ENCODE measurements at regions not wholly inside any gene's neighbourhood (a gene's known extent, or its start where the extent isn't known, plus 50 kb on each side); places are given as distances from the start of the nearest gene placed in this dataset.

DNA sequence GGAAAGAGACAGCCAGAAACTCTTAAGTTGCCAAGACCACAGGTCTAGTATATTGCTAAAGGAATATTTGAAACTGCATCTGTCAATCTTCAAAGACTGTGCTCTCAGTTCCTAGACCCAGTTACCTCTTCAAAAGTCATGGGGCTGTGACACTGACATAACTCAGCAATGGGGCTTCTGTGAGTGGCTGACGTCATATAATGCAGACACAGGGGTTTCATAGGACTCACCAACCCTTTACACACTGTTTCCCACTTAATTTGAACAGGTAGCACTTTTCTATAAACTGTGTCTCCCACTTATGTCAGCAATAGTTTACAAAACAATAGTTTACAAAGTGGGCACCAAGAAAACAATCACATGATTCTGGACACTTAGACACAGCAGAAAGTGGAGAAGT lies 158.4 kb downstream of the GALC start:
- Histone ChIP-seq H3K27me3 (ENCODE audit: control insufficient read depth, insufficient read depth, low read length) (no peaks in the 10 kb centered on the region), H3K36me3 (ENCODE audit: control insufficient read depth, insufficient read depth, low read length) (no peaks in the 10 kb centered on the region), H3K4me3 (ENCODE audit: low read depth, low read length) (no peak overlapping the region)
- no peak for DNase-seq (ENCODE audit: low read depth)
- TF ChIP-seq, protein P1, sequence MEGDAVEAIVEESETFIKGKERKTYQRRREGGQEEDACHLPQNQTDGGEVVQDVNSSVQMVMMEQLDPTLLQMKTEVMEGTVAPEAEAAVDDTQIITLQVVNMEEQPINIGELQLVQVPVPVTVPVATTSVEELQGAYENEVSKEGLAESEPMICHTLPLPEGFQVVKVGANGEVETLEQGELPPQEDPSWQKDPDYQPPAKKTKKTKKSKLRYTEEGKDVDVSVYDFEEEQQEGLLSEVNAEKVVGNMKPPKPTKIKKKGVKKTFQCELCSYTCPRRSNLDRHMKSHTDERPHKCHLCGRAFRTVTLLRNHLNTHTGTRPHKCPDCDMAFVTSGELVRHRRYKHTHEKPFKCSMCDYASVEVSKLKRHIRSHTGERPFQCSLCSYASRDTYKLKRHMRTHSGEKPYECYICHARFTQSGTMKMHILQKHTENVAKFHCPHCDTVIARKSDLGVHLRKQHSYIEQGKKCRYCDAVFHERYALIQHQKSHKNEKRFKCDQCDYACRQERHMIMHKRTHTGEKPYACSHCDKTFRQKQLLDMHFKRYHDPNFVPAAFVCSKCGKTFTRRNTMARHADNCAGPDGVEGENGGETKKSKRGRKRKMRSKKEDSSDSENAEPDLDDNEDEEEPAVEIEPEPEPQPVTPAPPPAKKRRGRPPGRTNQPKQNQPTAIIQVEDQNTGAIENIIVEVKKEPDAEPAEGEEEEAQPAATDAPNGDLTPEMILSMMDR (IDR thresholded peaks at IDR 0.05; ENCODE audit: insufficient read depth, low read length, poor library complexity, severe bottlenecking): no peak

DNA sequence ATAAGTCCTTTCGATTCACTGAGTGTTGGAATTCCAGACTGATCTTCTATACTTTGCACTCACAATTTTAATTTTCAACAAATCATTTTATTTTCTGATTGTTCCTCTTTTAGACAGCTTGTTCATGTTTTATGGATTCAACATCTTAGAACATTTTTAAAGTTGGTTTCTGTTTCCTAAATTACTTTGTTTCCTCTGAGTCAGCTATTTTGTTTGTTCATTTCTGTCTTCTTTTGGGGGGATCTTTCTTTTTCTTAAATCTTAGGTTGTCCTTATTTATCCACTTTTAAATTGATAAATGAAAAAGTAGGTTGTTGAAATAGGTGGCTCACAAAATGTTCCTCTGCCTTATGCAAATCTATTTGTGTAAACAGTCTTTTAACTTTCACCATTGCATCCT lies 160.0 kb downstream of the GALC start:
- no peaks in the 10 kb centered on the region for H3K27me3 ChIP-seq (ENCODE audit: control insufficient read depth, insufficient read depth, low read length)
- DNase-seq (ENCODE audit: low read depth): no peak
- TF ChIP-seq, protein P1 (IDR thresholded peaks at IDR 0.05; ENCODE audit: insufficient read depth, low read length, poor library complexity, severe bottlenecking): no peak
- H3K4me3 ChIP-seq (ENCODE audit: low read depth, low read length): no peak overlapping the region
- no peaks in the 10 kb centered on the region for H3K36me3 ChIP-seq (ENCODE audit: control insufficient read depth, insufficient read depth, low read length)

DNA sequence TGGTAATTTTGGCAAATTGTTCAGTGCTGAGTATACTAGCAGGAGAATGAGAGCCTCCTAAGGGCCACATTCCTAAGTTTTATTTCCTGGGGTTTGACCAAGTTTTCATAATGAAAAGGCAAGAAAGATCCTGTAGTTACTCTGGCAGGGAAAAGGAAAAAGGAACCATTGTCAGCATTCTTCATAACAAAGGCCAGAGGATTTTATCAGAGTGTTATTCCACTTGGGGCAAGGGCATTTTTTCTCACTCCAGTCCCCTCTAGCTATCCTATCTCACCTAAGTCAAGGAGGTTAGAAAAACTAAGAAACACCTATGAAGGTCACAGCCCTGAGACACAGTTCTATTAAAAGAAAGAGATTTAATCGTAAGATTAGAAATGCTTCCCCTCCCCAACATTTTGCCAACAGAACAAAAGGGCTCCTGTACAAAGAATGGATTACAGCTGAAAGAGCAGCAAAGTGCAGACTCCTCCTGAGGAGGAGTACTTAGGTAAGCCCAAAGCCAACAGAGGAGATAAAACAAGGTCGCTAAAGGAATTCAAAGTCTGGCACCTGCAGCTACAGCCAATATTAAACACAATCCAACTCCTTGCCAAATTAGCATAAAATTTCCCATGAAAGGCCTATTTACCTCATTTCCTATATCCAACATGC lies 162.4 kb downstream of the GALC start:
- DNase-seq (ENCODE audit: low read depth): no peak
- Histone ChIP-seq H3K27me3 (ENCODE audit: control insufficient read depth, insufficient read depth, low read length) (no peaks in the 10 kb centered on the region), H3K4me3 (ENCODE audit: low read depth, low read length) (no peak overlapping the region), H3K36me3 (ENCODE audit: control insufficient read depth, insufficient read depth, low read length) (no peaks in the 10 kb centered on the region)
- TF ChIP-seq, protein P1 (IDR thresholded peaks at IDR 0.05; ENCODE audit: insufficient read depth, low read length, poor library complexity, severe bottlenecking): no peak

DNA sequence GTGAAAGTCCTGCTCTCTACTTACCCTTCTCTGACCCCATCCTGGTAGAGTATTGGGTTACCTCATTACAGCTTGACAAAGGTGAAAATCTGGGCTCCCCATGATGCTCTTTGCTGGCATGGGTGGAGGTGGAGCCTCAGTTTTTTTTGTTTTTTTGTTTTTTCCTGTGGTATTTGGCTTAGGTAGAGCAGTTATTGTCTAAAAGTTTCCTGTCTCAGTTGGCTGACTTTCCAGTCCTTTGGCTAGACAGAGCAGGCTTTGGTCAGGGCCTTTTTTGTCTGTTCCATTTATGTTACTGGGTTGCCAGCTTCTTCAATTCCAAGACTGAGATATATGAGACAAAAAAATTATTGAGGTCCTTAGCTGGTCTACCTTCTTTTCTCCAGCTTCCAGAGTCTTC lies 163.4 kb downstream of the GALC start:
- TF ChIP-seq, protein P1 (IDR thresholded peaks at IDR 0.05; ENCODE audit: insufficient read depth, low read length, poor library complexity, severe bottlenecking): no peak
- Histone ChIP-seq H3K4me3 (ENCODE audit: low read depth, low read length) (no peak overlapping the region), H3K27me3 (ENCODE audit: control insufficient read depth, insufficient read depth, low read length) (no peaks in the 10 kb centered on the region), H3K36me3 (ENCODE audit: control insufficient read depth, insufficient read depth, low read length) (no peaks in the 10 kb centered on the region)
- no peak for DNase-seq (ENCODE audit: low read depth)

DNA sequence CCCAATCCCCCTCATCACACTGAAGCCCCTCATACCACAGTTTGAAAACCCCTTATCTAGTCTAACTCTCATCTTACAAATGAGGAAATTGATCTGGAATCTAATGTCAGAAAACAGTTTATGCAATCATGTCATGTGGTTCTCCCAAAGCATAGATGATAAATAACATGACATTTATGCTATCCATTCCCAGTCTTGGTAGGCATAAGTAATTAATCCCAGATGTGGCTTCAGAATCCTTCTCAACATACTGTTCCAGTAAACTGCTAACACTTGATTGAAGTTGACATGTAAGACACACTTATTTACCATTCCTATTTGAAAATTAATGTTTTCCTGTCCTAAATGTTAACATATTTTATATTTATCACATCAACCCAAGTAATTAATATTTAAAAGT lies 168.7 kb downstream of the GALC start:
- H3K27me3 ChIP-seq (ENCODE audit: control insufficient read depth, insufficient read depth, low read length): no peaks in the 10 kb centered on the region
- DNase-seq (ENCODE audit: low read depth): no peak
- TF ChIP-seq, protein P1 (IDR thresholded peaks at IDR 0.05; ENCODE audit: insufficient read depth, low read length, poor library complexity, severe bottlenecking): no peak
- H3K4me3 ChIP-seq (ENCODE audit: low read depth, low read length): no peak overlapping the region
- no peaks in the 10 kb centered on the region for H3K36me3 ChIP-seq (ENCODE audit: control insufficient read depth, insufficient read depth, low read length)

DNA sequence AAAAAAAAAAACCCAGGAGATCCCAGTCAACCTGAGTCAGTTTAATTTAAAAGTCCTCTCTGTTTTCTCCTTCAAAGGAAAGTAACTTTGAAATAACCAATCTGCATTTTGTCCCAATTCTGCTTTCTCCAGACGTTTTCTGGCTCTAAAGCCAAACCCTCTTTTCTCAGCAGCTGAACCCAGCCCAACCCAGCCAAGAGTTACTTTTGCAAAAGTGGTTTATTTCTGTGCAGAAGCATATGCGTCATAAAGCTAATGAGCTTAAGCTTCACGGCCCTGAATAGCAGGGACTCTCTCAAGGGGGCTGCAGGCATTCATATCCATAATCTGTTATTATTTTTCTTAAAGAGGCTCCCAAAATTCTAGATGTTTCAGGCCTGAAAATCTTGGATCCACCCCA lies 176.6 kb downstream of the GALC start:
- H3K36me3 ChIP-seq (ENCODE audit: control insufficient read depth, insufficient read depth, low read length): no peaks in the 10 kb centered on the region
- no peak overlapping the region for H3K4me3 ChIP-seq (ENCODE audit: low read depth, low read length)
- DNase-seq (ENCODE audit: low read depth): no peak
- H3K27me3 ChIP-seq (ENCODE audit: control insufficient read depth, insufficient read depth, low read length): no peaks in the 10 kb centered on the region
- TF ChIP-seq, protein P1 (IDR thresholded peaks at IDR 0.05; ENCODE audit: insufficient read depth, low read length, poor library complexity, severe bottlenecking): no peak

Measured in kidney epithelial cell (primary cell).